ENCODE measurements at regions not wholly inside any gene's neighbourhood (a gene's known extent, or its start where the extent isn't known, plus 50 kb on each side); places are given as distances from the start of the nearest gene placed in this dataset.
"Not testable (repeated sequence)": the region's sequence is repeated elsewhere in the genome, so short reads cannot be mapped to it uniquely, and the experiment has no call there.

DNA sequence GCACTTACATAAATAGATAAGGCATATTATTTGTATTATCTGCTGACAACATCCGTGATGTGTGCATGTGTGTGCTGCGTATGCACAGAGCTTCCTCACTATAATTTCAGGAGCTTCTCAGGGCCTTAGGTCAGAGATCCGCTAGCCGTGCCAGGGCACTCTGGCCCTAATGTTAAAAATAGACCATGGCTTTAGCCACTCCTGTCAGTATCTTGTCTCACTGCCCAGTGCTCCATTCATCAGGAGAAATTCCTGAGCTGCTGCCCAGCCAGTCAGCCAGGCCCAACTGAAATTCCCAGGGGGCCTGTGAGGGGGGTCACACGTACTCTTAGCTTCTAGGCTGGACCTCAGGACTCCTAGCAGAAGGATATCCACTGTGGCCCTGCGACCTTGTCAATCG is 70.0 kb upstream of the ABHD2 start:
- Histone ChIP-seq H3K4me2 (ENCODE audit: low read depth, low read length, poor library complexity, severe bottlenecking) (no peak overlapping the region), H2AFZ (ENCODE audit: low read depth, low read length, severe bottlenecking) (no peak overlapping the region), H3K4me3 (ENCODE audit: insufficient read depth, low read length, poor library complexity, severe bottlenecking) (no peak overlapping the region), H4K20me1 (ENCODE audit: low read depth, low read length) (no peaks in the 10 kb centered on the region), H3K36me3 (ENCODE audit: low read length) (no peaks in the 10 kb centered on the region), H3F3A (ENCODE audit: insufficient read depth) (no peaks in the 10 kb centered on the region), H3K9ac (ENCODE audit: low read length) (no peak overlapping the region), H3K9me3 (ENCODE audit: insufficient read depth, low read length) (no peaks in the 10 kb centered on the region), H3K27ac (ENCODE audit: low read depth, low read length) (no peak overlapping the region), H3K27me3 (ENCODE audit: low read length) (no peaks in the 10 kb centered on the region), H3K79me2 (ENCODE audit: insufficient read depth, low read length) (no peaks in the 10 kb centered on the region), H3K9me2 (replicated peaks; ENCODE audit: insufficient read depth, low read length) (no peaks in the 10 kb centered on the region)
- TF ChIP-seq, protein P1, sequence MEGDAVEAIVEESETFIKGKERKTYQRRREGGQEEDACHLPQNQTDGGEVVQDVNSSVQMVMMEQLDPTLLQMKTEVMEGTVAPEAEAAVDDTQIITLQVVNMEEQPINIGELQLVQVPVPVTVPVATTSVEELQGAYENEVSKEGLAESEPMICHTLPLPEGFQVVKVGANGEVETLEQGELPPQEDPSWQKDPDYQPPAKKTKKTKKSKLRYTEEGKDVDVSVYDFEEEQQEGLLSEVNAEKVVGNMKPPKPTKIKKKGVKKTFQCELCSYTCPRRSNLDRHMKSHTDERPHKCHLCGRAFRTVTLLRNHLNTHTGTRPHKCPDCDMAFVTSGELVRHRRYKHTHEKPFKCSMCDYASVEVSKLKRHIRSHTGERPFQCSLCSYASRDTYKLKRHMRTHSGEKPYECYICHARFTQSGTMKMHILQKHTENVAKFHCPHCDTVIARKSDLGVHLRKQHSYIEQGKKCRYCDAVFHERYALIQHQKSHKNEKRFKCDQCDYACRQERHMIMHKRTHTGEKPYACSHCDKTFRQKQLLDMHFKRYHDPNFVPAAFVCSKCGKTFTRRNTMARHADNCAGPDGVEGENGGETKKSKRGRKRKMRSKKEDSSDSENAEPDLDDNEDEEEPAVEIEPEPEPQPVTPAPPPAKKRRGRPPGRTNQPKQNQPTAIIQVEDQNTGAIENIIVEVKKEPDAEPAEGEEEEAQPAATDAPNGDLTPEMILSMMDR (IDR thresholded peaks at IDR 0.05; ENCODE audit: insufficient read depth, low read length, poor library complexity, severe bottlenecking) = no peak
- no peak for TF ChIP-seq EZH2phosphoT487 (conservative IDR thresholded peaks at IDR 0.05; ENCODE audit: low read length)

DNA sequence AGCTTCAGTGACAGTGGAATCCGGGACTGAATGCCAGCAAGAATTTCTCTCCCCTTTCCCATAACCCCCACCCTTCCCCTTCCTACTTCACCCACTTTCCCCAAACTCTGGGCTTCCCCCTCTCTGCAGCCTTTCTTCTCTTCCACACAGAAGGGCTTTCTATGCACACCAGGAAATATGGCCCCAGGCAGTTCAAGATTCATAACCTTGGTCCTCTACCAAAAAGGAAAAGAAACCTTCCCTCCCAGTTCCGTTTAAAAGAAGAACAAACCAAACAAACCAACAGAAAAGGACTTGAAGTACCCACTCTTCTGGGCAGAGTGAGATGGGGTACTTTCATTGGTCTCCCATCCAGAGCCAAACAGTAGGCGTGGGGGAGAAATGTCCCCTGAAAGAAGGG is 68.8 kb upstream of the ABHD2 start:
- no peak overlapping the region for H3K4me3 ChIP-seq (ENCODE audit: insufficient read depth, low read length, poor library complexity, severe bottlenecking)
- TF ChIP-seq, protein P1 (IDR thresholded peaks at IDR 0.05; ENCODE audit: insufficient read depth, low read length, poor library complexity, severe bottlenecking) = no peak
- TF ChIP-seq EZH2phosphoT487 (conservative IDR thresholded peaks at IDR 0.05; ENCODE audit: low read length) = no peak
- no peaks in the 10 kb centered on the region for H4K20me1 ChIP-seq (ENCODE audit: low read depth, low read length)
- H3K9ac ChIP-seq (ENCODE audit: low read length) = no peak overlapping the region
- H3K9me2 ChIP-seq (replicated peaks; ENCODE audit: insufficient read depth, low read length) = no peaks in the 10 kb centered on the region
- no peaks in the 10 kb centered on the region for H3F3A ChIP-seq (ENCODE audit: insufficient read depth)
- no peak overlapping the region for H3K4me2 ChIP-seq (ENCODE audit: low read depth, low read length, poor library complexity, severe bottlenecking)
- H3K27ac ChIP-seq (ENCODE audit: low read depth, low read length) = no peak overlapping the region
- H3K27me3 ChIP-seq (ENCODE audit: low read length) = no peaks in the 10 kb centered on the region
- H3K36me3 ChIP-seq (ENCODE audit: low read length) = no peaks in the 10 kb centered on the region
- no peak overlapping the region for H2AFZ ChIP-seq (ENCODE audit: low read depth, low read length, severe bottlenecking)
- H3K79me2 ChIP-seq (ENCODE audit: insufficient read depth, low read length) = no peaks in the 10 kb centered on the region
- H3K9me3 ChIP-seq (ENCODE audit: insufficient read depth, low read length) = no peaks in the 10 kb centered on the region

DNA sequence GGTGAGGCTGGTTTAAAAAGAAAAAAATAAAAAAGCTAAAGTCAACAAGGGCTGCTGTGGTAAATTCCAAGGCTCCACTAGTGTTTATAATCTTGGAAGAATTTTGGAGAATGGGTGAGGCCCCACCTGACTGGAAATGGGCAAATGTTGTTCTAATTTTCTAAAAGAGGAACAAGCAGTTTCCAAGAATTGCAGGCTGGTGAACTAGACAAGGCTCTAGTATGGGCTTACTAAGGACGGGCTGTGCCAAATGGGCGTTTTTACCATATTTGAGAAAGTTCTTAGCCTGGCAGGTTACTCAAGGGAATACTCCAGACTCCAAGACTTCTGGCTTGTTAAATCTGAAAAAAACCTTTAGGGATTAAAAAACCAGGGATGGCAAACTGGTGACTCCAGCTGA is 67.0 kb upstream of the ABHD2 start:
- TF ChIP-seq EZH2phosphoT487 (conservative IDR thresholded peaks at IDR 0.05; ENCODE audit: low read length) = no peak
- TF ChIP-seq, protein P1 (IDR thresholded peaks at IDR 0.05; ENCODE audit: insufficient read depth, low read length, poor library complexity, severe bottlenecking) = no peak
- no peak overlapping the region for H3K4me3 ChIP-seq (ENCODE audit: insufficient read depth, low read length, poor library complexity, severe bottlenecking)
- no peaks in the 10 kb centered on the region for H3K27me3 ChIP-seq (ENCODE audit: low read length)
- no peaks in the 10 kb centered on the region for H3K36me3 ChIP-seq (ENCODE audit: low read length)
- no peak overlapping the region for H3K9ac ChIP-seq (ENCODE audit: low read length)
- no peaks in the 10 kb centered on the region for H3K79me2 ChIP-seq (ENCODE audit: insufficient read depth, low read length)
- no peak overlapping the region for H3K4me2 ChIP-seq (ENCODE audit: low read depth, low read length, poor library complexity, severe bottlenecking)
- H2AFZ ChIP-seq (ENCODE audit: low read depth, low read length, severe bottlenecking) = no peak overlapping the region
- no peaks in the 10 kb centered on the region for H3K9me3 ChIP-seq (ENCODE audit: insufficient read depth, low read length)
- no peaks in the 10 kb centered on the region for H3K9me2 ChIP-seq (replicated peaks; ENCODE audit: insufficient read depth, low read length)
- no peaks in the 10 kb centered on the region for H4K20me1 ChIP-seq (ENCODE audit: low read depth, low read length)
- no peaks in the 10 kb centered on the region for H3F3A ChIP-seq (ENCODE audit: insufficient read depth)
- H3K27ac ChIP-seq (ENCODE audit: low read depth, low read length) = no peak overlapping the region

DNA sequence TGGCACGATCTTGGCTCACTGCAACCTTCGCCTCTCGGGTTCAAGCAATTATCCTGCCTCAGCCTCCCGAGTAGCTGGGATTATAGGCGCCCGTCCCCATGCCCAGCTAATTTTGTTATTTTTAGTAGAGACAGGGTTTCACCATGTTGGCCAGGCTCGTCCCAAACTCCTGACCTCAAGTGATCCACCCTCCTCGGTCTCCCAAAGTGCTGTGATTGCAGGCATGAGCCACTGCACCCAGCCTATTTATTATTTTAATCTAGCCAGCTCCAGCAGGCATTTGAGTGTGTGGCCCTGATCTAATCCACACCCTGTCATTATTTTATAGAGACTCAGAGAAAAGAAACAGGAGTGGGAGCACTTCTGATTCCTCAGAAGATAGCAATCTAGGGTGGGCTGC is 66.4 kb upstream of the ABHD2 start:
- not testable (repeated sequence) for H4K20me1 ChIP-seq (ENCODE audit: low read depth, low read length); H3K4me2 ChIP-seq (ENCODE audit: low read depth, low read length, poor library complexity, severe bottlenecking); H3F3A ChIP-seq (ENCODE audit: insufficient read depth); H2AFZ ChIP-seq (ENCODE audit: low read depth, low read length, severe bottlenecking); H3K36me3 ChIP-seq (ENCODE audit: low read length); H3K79me2 ChIP-seq (ENCODE audit: insufficient read depth, low read length); H3K27ac ChIP-seq (ENCODE audit: low read depth, low read length); H3K9me3 ChIP-seq (ENCODE audit: insufficient read depth, low read length); H3K9ac ChIP-seq (ENCODE audit: low read length); H3K9me2 ChIP-seq (replicated peaks; ENCODE audit: insufficient read depth, low read length); H3K27me3 ChIP-seq (ENCODE audit: low read length); H3K4me3 ChIP-seq (ENCODE audit: insufficient read depth, low read length, poor library complexity, severe bottlenecking)
